HG03108 (cell line): ENCODE measurements at regions not wholly inside any gene's neighbourhood (a gene's known extent, or its start where the extent isn't known, plus 50 kb on each side); places are given as distances from the start of the nearest gene placed in this dataset.
A peak's percentile ranks its signal among the peaks of the same experiment; 100 is the strongest.
"Not testable (repeated sequence)": the region's sequence is repeated elsewhere in the genome, so short reads cannot be mapped to it uniquely, and the experiment has no call there.

ENCODE experiments used
- ATAC-seq: cut with Tn5 transposase; IDR thresholded peaks from one replicate; pipeline ENCODE4 v1.9.1; 2021; ENCODE audit warnings: moderate library complexity; ENCODE audit not compliant: unreplicated experiment

DNA sequence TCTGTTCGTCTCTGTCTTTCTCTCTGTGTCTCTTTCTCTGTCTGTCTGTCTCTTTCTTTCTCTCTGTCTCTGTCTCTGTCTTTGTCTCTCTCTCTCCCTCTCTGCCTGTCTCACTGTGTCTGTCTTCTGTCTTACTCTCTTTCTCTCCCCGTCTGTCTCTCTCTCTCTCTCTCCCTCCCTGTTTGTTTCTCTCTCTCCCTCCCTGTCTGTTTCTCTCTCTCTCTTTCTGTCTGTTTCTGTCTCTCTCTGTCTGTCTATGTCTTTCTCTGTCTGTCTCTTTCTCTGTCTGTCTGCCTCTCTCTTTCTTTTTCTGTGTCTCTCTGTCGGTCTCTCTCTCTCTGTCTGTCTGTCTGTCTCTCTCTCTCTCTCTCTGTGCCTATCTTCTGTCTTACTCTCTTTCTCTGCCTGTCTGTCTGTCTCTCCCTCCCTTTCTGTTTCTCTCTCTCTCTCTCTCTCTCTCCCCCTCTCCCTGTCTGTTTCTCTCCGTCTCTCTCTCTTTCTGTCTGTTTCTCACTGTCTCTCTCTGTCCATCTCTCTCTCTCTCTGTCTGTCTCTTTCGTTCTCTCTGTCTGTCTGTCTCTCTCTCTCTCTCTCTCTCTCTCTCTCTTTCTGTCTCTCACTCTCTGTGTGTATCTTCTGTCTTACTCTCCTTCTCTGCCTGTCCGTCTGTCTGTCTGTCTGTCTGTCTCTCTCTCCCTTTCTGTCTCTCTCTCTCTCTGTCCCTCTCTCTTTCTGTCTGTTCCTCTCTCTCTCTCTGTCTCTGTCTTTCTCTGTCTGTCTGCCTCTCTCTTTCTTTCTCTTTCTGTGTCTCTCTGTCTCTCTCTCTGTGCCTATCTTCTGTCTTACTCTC, 2065.9 kb upstream of the TPTE start:
- ATAC-seq: peak; percentile 46

DNA sequence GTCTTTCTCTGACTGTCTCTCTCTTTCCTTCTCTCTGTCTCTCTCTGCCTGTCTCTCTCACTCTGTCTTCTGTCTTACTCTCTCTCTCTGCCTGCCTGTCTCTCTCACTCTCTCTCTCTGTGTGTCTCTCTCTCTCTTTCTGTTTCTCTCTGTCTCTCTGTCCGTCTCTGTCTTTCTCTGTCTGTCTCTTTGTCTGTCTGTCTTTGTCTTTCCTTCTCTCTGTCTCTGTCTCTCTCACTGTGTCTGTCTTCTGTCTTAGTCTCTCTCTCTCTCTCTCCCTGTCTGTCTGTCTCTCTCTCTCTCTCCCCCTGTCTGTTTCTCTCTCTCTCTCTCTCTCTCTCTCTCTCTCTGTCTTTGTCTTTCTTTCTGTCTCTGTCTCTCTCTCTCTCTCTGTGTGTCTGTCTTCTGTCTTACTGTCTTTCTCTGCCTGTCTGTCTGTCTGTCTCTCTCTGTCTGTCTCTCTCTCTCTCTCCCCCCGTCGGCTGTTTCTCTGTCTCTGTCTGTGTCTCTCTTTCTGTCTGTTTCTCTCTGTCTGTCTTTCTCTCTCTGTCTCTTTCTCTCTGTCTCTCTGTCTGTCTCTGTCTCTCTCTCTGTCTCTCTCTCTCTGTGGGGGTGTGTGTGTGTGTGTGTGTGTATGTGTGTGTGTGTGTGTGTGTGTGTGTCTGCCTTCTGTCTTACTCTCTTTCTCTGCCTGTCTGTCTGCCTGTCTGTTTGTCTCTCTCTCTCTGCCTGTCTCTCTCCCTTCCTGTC, 2056.8 kb upstream of the TPTE start:
- peak; percentile 77 for ATAC-seq

DNA sequence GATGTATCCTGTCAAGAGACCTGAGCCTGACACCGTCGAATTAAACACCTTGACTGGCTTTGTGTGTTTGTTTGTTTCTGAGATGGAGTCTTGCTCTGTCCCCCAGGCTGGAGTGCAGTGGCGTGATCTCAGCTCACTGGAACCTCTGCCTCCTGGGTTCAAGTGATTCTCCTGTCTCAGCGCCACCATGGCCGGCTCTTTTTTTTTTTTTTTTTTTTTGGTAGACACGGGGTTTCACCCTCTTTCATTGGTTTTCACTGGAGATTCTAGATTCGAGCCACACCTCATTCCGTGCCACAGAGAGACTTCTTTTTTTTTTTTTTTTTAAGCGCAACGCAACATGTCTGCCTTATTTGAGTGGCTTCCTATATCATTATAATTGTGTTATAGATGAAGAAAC, 2054.7 kb upstream of the TPTE start:
- not testable (repeated sequence) for ATAC-seq
